Endothelial cell of umbilical vein (primary cell): ENCODE measurements at regions not wholly inside any gene's neighbourhood (a gene's known extent, or its start where the extent isn't known, plus 50 kb on each side); places are given as distances from the start of the nearest gene placed in this dataset.

ENCODE experiments used
- BruUV-seq: library from RNA; stranded (reverse); fragments of 400-500 nt; replicated peaks from 2 replicates; lab custom pipeline; 2021; lab: Mats Ljungman, UMichigan
- CTCF ChIA-PET: fragments of 300-600, 350-600 bp; sonication (Branson Sonifier 250); formaldehyde crosslinking; loops from one replicate; lab custom pipeline; 2021; ENCODE audit warnings: antibody characterized with exemption, inconsistent platforms; lab: Charles Lee
- POLR2A ChIA-PET: fragments of 300-600, 350-600 bp; sonication (Branson Sonifier 250); formaldehyde crosslinking; loops from one replicate; lab custom pipeline; 2021; ENCODE audit warnings: antibody characterized with exemption, inconsistent platforms; lab: Charles Lee
- DNase-seq: peaks from one replicate; pipeline ENCODE4 v3.0.0-alpha.2; 2011; ENCODE audit warnings: low read depth, low spot score
- FAIRE-seq: peaks from 2 replicates; lab custom pipeline; 2011; peaks lifted over from hg19 to GRCh38; lab: Jason Lieb, UNC
- H2AFZ ChIP-seq: 2 replicates; pipeline ENCODE4 v1.6.0; 2012; ENCODE audit warnings: low read depth, low read length, control low read depth, inconsistent platforms
- H3K27ac ChIP-seq: 2 replicates; pipeline ENCODE4 v1.5.1; 2011; ENCODE audit warnings: low read depth, mild to moderate bottlenecking, control low read depth, low read length, moderate library complexity; ENCODE audit not compliant: insufficient read depth
- H3K27me3 ChIP-seq, 2 experiments: 2 replicates each; pipeline versions ENCODE4 v1.6.0 to v1.6.1; 2011; ENCODE audit warnings: low read length in 2 of 2, mixed read lengths in 1 of 2; ENCODE audit not compliant: control insufficient read depth in 2 of 2, insufficient read depth in 2 of 2
- H3K36me3 ChIP-seq, 2 experiments: 2 replicates in 1 of 2; 3 replicates in 1 of 2; pipeline ENCODE4 v1.5.1; 2011; ENCODE audit warnings: low read length in 2 of 2, mild to moderate bottlenecking in 1 of 2, moderate library complexity in 1 of 2; ENCODE audit not compliant: control insufficient read depth in 2 of 2, insufficient read depth in 2 of 2; ENCODE audit errors: extremely low read depth in 1 of 2
- H3K4me1 ChIP-seq: 3 replicates; pipeline ENCODE4 v1.5.1; 2011; ENCODE audit warnings: mild to moderate bottlenecking, low read length; ENCODE audit not compliant: control insufficient read depth, insufficient read depth; ENCODE audit errors: extremely low read depth
- H3K4me2 ChIP-seq: 2 replicates; pipeline ENCODE4 v1.6.1; 2011; ENCODE audit warnings: low read length, control low read depth, mixed read lengths; ENCODE audit not compliant: insufficient read depth
- H3K4me3 ChIP-seq, 3 experiments: fragments of 200-600 bp in 1 of 3; sonication (generic), shearing (Covaris generic) in 1 of 3; replicated peaks in 1 of 3; 2 replicates each; pipeline ENCODE4 v1.5.1; 2011 to 2016; ENCODE audit warnings: control low read depth in 3 of 3, low read length in 3 of 3, mild to moderate bottlenecking in 2 of 3, inconsistent platforms in 1 of 3, low read depth in 1 of 3, moderate library complexity in 1 of 3; ENCODE audit not compliant: insufficient read depth in 1 of 3
- H3K79me2 ChIP-seq: 2 replicates; pipeline ENCODE4 v1.6.0; 2012; ENCODE audit warnings: low read length, inconsistent platforms; ENCODE audit not compliant: control insufficient read depth, insufficient read depth
- H3K9ac ChIP-seq: replicated peaks from 2 replicates; pipeline ENCODE3; 2011; ENCODE audit warnings: low read length, control low read depth; ENCODE audit not compliant: insufficient read depth; ENCODE audit errors: extremely low read depth
- H3K9me1 ChIP-seq: replicated peaks from 3 replicates; pipeline ENCODE4 v1.6.0; 2011; ENCODE audit warnings: mild to moderate bottlenecking, low read length; ENCODE audit not compliant: control insufficient read depth, insufficient read depth; ENCODE audit errors: extremely low read depth
- H3K9me3 ChIP-seq: replicated peaks from 2 replicates; pipeline ENCODE4 v1.5.1; 2012; ENCODE audit warnings: low read length, inconsistent platforms; ENCODE audit not compliant: control insufficient read depth, insufficient read depth
- H4K20me1 ChIP-seq: replicated peaks from 2 replicates; pipeline ENCODE3; 2011; ENCODE audit warnings: mild to moderate bottlenecking, low read length; ENCODE audit not compliant: control insufficient read depth, insufficient read depth; ENCODE audit errors: extremely low read depth
- EZH2 ChIP-seq: IDR thresholded peaks from 2 replicates; pipeline ENCODE4 v1.6.1; 2012; ENCODE audit warnings: borderline replicate concordance, low read depth, mild to moderate bottlenecking, moderate library complexity, low read length, inconsistent platforms; ENCODE audit not compliant: severe bottlenecking
- FOS ChIP-seq: IDR thresholded peaks from 2 replicates; pipeline ENCODE4 v1.6.1; 2011; ENCODE audit warnings: mild to moderate bottlenecking, low read length, moderate library complexity, borderline replicate concordance; ENCODE audit not compliant: insufficient read depth
- GATA2 ChIP-seq: IDR thresholded peaks from 2 replicates; pipeline ENCODE4 v1.7.0; 2011; ENCODE audit warnings: low read depth, mild to moderate bottlenecking, moderate library complexity, mixed read lengths, low read length; ENCODE audit not compliant: insufficient read length, insufficient read depth
- JUN ChIP-seq: IDR thresholded peaks from 2 replicates; pipeline ENCODE4 v1.6.1; 2011; ENCODE audit warnings: borderline replicate concordance, low read depth; ENCODE audit not compliant: insufficient read length, insufficient read depth
- MAX ChIP-seq: IDR thresholded peaks from 2 replicates; pipeline ENCODE4 v1.6.1; 2011; ENCODE audit not compliant: insufficient read depth, insufficient read length
- MYC ChIP-seq: IDR thresholded peaks from one replicate; pipeline ENCODE4 v1.6.1; 2011; ENCODE audit warnings: mild to moderate bottlenecking, low read depth, low read length
- POLR2A ChIP-seq: IDR thresholded peaks from 2 replicates; pipeline ENCODE4 v1.6.1; 2012; ENCODE audit warnings: low read depth, mild to moderate bottlenecking, control low read depth, low read length
- POLR2AphosphoS5 ChIP-seq: IDR thresholded peaks from 2 replicates; pipeline ENCODE4 v1.6.1; 2012; ENCODE audit warnings: low read depth, mild to moderate bottlenecking, control low read depth, low read length, moderate library complexity; ENCODE audit not compliant: insufficient read depth
- dilution Hi-C: fragments of 300-500 bp; cut with MboI; formaldehyde crosslinking; loops from one replicate; pipeline ENCODE4 v1.15.0; 2019; ENCODE audit warnings: low sequenced_read_pairs; ENCODE audit not compliant: extremely low pct_ligation_motif_present
- intact Hi-C: fragments of 100-400 bp; cut with micrococcal nuclease; formaldehyde crosslinking; loops from one replicate; pipeline ENCODE4 v1.10.0; 2022
- TF ChIP-seq, protein P1 (sequence below), 2 donors: IDR thresholded peaks; 1 replicate in 1 of 2; 2 replicates in 1 of 2; pipeline ENCODE4 v1.5.1; 2011; ENCODE audit warnings: low read length in 2 of 2, mild to moderate bottlenecking in 2 of 2, moderate library complexity in 2 of 2, control low read depth in 1 of 2, inconsistent platforms in 1 of 2, low read depth in 1 of 2; ENCODE audit not compliant: insufficient read depth in 1 of 2; ENCODE audit errors: extremely low read depth in 1 of 2

DNA sequence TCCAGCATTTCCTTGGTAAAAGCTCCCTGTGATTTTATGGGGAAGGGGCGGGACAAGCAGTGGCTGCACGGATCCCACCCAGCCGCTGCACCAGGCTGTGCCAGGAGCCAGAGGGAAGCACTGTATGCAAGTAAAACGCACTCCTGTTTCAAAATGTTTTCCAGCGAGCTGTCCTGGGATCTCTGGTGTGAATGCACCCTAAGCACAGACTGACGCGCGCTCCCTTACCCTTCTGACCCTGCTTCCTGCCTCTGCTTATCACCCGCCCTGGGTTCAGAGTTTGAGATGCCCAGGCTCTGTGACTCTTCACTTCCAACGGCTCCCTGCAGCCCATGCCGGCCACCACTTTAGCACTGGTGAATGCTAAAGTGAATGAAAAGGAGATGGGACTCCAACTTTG, 131.2 kb downstream of the RHOU start:
- ChIA-PET POLR2A (no interaction called here), CTCF (no interaction called here)
- Histone ChIP-seq H3K79me2 (no peaks in the 10 kb centered on the region), H3K9me1 (no peaks in the 10 kb centered on the region), H3K9me3 (no peaks in the 10 kb centered on the region), H3K27ac (no peak overlapping the region), H3K4me2 (no peak overlapping the region), H3K4me1 (no peaks in the 10 kb centered on the region), H3K9ac (no peak overlapping the region), H3K27me3 (no peaks in the 10 kb centered on the region), H4K20me1 (no peaks in the 10 kb centered on the region), H2AFZ (no peak overlapping the region), H3K36me3 (no peaks in the 10 kb centered on the region), H3K4me3 (no peak overlapping the region)
- dilution Hi-C loops, result no loop called here
- intact Hi-C loops, result no loop called here
- no TSS peak for BruUV-seq
- no peak for DNase-seq
- TF ChIP-seq, protein P1, sequence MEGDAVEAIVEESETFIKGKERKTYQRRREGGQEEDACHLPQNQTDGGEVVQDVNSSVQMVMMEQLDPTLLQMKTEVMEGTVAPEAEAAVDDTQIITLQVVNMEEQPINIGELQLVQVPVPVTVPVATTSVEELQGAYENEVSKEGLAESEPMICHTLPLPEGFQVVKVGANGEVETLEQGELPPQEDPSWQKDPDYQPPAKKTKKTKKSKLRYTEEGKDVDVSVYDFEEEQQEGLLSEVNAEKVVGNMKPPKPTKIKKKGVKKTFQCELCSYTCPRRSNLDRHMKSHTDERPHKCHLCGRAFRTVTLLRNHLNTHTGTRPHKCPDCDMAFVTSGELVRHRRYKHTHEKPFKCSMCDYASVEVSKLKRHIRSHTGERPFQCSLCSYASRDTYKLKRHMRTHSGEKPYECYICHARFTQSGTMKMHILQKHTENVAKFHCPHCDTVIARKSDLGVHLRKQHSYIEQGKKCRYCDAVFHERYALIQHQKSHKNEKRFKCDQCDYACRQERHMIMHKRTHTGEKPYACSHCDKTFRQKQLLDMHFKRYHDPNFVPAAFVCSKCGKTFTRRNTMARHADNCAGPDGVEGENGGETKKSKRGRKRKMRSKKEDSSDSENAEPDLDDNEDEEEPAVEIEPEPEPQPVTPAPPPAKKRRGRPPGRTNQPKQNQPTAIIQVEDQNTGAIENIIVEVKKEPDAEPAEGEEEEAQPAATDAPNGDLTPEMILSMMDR (IDR thresholded peaks at IDR 0.05; ENCODE audit: extremely low read depth in 1 of 2, insufficient read depth in 1 of 2, low read depth in 1 of 2, low read length in 2 of 2), result no peak
- TF ChIP-seq POLR2AphosphoS5, result no peak
- TF ChIP-seq EZH2, result no peak
- TF ChIP-seq POLR2A, result no peak
- no peak for TF ChIP-seq GATA2
- TF ChIP-seq MAX, result no peak
- no peak for TF ChIP-seq FOS
- no peak for TF ChIP-seq JUN
- TF ChIP-seq MYC, result no peak
- FAIRE-seq, result no peak
